ENCODE measurements at regions not wholly inside any gene's neighbourhood (a gene's known extent, or its start where the extent isn't known, plus 50 kb on each side); places are given as distances from the start of the nearest gene placed in this dataset.

DNA sequence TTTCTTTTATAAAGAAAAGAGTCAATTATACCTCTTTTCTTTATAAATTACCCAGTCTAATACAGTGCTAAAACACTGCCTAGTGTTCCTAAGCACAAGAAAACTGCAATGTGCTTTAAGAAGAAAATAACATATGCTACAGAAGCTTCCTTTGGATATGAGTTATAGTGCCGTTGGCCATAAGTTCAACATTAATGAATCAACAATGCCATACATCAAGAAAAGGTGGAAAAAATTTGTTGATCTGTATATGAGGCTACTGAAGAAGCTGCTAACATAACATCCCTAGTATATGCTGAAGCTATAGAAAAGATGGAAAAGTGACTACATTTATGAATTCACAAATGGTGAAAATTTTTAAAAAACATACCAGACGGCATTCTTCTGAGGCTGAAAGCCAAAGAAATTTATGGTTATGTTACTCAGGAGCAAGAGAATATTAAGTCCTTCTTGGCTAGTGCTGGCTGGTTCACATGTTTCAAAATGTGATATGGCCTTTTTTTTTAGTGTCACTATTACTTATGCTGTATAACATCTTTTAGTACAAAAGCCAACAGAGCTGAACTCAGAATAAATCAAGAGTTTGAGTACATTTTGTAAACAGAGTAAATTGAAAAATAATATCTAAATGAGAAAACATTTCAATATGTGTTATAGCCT is 743.2 kb upstream of the RGS18 start:
- no peak for TF ChIP-seq POLR2AphosphoS5 (IDR thresholded peaks at IDR 0.05)
- TF ChIP-seq POLR2A (IDR thresholded peaks at IDR 0.05), result no peak
- TF ChIP-seq, protein P1, sequence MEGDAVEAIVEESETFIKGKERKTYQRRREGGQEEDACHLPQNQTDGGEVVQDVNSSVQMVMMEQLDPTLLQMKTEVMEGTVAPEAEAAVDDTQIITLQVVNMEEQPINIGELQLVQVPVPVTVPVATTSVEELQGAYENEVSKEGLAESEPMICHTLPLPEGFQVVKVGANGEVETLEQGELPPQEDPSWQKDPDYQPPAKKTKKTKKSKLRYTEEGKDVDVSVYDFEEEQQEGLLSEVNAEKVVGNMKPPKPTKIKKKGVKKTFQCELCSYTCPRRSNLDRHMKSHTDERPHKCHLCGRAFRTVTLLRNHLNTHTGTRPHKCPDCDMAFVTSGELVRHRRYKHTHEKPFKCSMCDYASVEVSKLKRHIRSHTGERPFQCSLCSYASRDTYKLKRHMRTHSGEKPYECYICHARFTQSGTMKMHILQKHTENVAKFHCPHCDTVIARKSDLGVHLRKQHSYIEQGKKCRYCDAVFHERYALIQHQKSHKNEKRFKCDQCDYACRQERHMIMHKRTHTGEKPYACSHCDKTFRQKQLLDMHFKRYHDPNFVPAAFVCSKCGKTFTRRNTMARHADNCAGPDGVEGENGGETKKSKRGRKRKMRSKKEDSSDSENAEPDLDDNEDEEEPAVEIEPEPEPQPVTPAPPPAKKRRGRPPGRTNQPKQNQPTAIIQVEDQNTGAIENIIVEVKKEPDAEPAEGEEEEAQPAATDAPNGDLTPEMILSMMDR (IDR thresholded peaks at IDR 0.05), result no peak

Measured in upper lobe of left lung (tissue), 4 donors.